Right atrium auricular region (tissue), 2 donors: ENCODE measurements at regions not wholly inside any gene's neighbourhood (a gene's known extent, or its start where the extent isn't known, plus 50 kb on each side); places are given as distances from the start of the nearest gene placed in this dataset.

Experiments
- DNase-seq: peaks from one replicate; pipeline ENCODE4 v3.0.0-alpha.2; 2019; ENCODE audit warnings: low spot score
- H3K27ac ChIP-seq, 2 donors: fragments of 200-600 bp; sonication (generic); 1 replicate in 1 of 2; 2 replicates in 1 of 2; pipeline ENCODE4 v1.5.1; 2016 to 2019
- H3K27me3 ChIP-seq, 2 donors: fragments of 200-600 bp; sonication (generic); one replicate each; pipeline versions ENCODE4 v1.5.1 to v1.6.0; 2017 to 2019
- H3K36me3 ChIP-seq: fragments of 200-600 bp; sonication (generic); one replicate; pipeline ENCODE4 v1.5.1; 2016
- H3K4me1 ChIP-seq, 2 donors: fragments of 200-600 bp; sonication (generic); one replicate each; pipeline versions ENCODE4 v1.5.1 to v1.6.0; 2017 to 2019
- H3K4me3 ChIP-seq, 2 donors: fragments of 200-600 bp; sonication (generic); 1 replicate in 1 of 2; 2 replicates in 1 of 2; pipeline ENCODE4 v1.5.1; 2017 to 2019; ENCODE audit warnings: mild to moderate bottlenecking in 1 of 2, moderate library complexity in 1 of 2
- H3K9me3 ChIP-seq, 2 donors: fragments of 200-600 bp; sonication (generic); one replicate each; pipeline ENCODE4 v1.5.1; 2019
- TF ChIP-seq, protein P1 (sequence below), 2 donors: fragments of 200-600 bp; sonication (generic); IDR thresholded peaks; one replicate each; pipeline ENCODE4 v1.5.1; 2019; ENCODE audit warnings: antibody characterized with exemption in 2 of 2

DNA sequence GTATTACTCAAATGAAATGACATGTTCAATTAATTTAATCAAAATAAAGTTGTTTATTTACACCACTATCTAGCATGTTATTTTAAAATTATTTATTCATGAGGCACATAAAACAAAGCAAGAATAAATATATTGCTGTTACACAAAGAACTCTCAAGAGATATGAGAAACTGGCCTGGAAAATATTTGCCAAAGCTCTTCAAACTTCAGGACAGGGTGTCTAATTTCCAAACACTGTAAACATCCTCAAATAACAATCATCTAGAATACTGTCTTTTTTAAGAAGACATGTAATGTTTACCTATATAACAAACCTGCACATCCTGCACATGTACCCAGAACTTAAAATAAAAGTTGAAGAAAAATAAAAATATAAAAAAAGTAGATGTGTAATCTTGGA is 876.6 kb downstream of the TUSC7 start:
- TF ChIP-seq, protein P1, sequence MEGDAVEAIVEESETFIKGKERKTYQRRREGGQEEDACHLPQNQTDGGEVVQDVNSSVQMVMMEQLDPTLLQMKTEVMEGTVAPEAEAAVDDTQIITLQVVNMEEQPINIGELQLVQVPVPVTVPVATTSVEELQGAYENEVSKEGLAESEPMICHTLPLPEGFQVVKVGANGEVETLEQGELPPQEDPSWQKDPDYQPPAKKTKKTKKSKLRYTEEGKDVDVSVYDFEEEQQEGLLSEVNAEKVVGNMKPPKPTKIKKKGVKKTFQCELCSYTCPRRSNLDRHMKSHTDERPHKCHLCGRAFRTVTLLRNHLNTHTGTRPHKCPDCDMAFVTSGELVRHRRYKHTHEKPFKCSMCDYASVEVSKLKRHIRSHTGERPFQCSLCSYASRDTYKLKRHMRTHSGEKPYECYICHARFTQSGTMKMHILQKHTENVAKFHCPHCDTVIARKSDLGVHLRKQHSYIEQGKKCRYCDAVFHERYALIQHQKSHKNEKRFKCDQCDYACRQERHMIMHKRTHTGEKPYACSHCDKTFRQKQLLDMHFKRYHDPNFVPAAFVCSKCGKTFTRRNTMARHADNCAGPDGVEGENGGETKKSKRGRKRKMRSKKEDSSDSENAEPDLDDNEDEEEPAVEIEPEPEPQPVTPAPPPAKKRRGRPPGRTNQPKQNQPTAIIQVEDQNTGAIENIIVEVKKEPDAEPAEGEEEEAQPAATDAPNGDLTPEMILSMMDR (IDR thresholded peaks at IDR 0.05): no peak
- Histone ChIP-seq H3K9me3 (no peaks in the 10 kb centered on the region), H3K4me1 (no peaks in the 10 kb centered on the region), H3K27ac (no peak overlapping the region), H3K36me3 (no peaks in the 10 kb centered on the region), H3K27me3 (no peaks in the 10 kb centered on the region), H3K4me3 (no peak overlapping the region)
- no peak for DNase-seq

DNA sequence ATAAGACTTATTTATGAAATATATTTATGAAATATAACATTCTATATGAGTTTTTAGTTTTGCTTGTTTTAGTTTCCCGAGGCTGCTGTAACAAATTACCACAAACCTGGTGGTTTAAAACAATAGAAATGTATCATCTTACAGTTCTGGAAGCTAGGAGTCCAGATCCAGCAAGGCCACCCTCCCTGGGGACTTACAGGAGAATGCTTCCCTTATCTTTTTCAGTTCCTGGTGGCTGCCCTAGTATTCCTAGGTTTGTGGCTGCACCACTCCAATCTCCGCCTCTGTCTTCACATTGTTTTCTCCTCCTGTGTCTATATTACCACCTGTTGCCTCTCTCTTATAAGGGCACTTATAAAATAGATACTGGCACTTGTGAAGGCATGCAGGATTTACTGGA is 877.8 kb downstream of the TUSC7 start:
- H3K4me1 ChIP-seq: no peaks in the 10 kb centered on the region
- H3K27ac ChIP-seq: no peak overlapping the region
- H3K27me3 ChIP-seq: no peaks in the 10 kb centered on the region
- H3K36me3 ChIP-seq: no peaks in the 10 kb centered on the region
- TF ChIP-seq, protein P1 (IDR thresholded peaks at IDR 0.05): no peak
- no peak overlapping the region for H3K4me3 ChIP-seq
- H3K9me3 ChIP-seq: no peaks in the 10 kb centered on the region
- DNase-seq: no peak

DNA sequence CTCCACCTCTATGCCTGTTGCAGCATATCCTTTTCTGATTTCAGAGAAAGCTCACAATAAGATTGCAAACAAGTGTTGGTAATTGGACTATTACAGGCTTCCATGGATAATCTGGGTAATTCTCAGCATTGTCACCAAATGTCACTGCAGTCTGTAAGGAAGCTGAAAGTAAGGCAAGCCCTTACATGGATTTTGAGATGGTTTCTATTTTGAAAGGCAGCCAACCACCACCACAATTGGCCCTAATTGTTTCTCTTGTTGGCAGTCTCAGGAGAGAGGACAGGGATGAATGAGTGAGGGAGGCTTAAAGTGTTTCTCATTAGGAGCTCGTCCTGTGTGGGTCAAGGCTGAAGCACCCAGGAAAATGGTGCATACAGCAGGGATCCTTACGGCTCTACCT is 879.9 kb downstream of the TUSC7 start:
- TF ChIP-seq, protein P1 (IDR thresholded peaks at IDR 0.05): no peak
- DNase-seq: no peak
- Histone ChIP-seq H3K4me3 (no peak overlapping the region), H3K36me3 (no peaks in the 10 kb centered on the region), H3K27me3 (no peaks in the 10 kb centered on the region), H3K9me3 (no peaks in the 10 kb centered on the region), H3K27ac (no peak overlapping the region), H3K4me1 (no peaks in the 10 kb centered on the region)

DNA sequence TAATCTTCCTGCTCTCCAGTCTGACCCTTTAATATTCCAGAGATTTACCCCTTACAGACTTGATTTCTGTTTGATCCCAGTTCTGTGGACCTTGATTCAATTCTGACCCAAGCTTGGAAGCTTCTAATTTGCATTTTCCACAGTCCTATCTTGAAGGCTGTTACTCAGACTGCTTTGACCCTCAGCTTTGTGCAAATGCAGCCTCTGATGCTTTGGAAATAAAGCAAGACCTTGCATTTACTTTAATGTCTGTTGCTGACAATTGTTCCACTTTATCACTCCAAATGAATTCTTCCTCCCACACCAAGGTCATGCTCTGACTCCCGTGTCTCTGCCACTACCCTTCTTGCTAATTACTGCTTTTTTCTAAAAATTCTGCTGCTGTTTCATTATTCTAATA is 886.0 kb downstream of the TUSC7 start:
- H3K4me1 ChIP-seq: no peaks in the 10 kb centered on the region
- no peak for DNase-seq

DNA sequence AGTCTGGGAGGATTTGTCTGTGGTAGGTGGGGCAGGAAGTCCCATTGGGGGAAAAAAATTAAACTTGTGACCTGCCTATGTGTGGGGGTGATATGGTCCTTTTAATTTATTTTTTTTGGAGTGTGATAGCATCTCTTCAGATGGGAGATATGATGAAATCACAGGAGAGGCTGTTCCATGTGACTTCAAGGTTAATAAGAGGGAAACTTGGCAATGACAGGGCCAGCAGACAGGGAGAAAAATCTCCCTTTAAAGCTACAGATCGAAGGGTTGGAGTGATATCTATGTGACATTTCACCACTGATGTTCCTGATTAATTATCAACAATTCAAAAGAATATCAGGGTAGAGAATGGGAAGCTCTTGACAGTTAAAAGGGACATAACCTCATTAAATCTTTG is 886.9 kb downstream of the TUSC7 start:
- no peaks in the 10 kb centered on the region for H3K36me3 ChIP-seq
- H3K27ac ChIP-seq: no peak overlapping the region
- H3K9me3 ChIP-seq: no peaks in the 10 kb centered on the region
- no peak overlapping the region for H3K4me3 ChIP-seq
- no peaks in the 10 kb centered on the region for H3K4me1 ChIP-seq
- DNase-seq: no peak
- no peaks in the 10 kb centered on the region for H3K27me3 ChIP-seq
- TF ChIP-seq, protein P1 (IDR thresholded peaks at IDR 0.05): no peak

More for the DNA sequence above, 886.0 kb downstream of the TUSC7 start:
- Histone ChIP-seq H3K9me3 (no peaks in the 10 kb centered on the region), H3K27me3 (no peaks in the 10 kb centered on the region), H3K4me3 (no peak overlapping the region), H3K27ac (no peak overlapping the region), H3K36me3 (no peaks in the 10 kb centered on the region)
- TF ChIP-seq, protein P1 (IDR thresholded peaks at IDR 0.05): no peak

DNA sequence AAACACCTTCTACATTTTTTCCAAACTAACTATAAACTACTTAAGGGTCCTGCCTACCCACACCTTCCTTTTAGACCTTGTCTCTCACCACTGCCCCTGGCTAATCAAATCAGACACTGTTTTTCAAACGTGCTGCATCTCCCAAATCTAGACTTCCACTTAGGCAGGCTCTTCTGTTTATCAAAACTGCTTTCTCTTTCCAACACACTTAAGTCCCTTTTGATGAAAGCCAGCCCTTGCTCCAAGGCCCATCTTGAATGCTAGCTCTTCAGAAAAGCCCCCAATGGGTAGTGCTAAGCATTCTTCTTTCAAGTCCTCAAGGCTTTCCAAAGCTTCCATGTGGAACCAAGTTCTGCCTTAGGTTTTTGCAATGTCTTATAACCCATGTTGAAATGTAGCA is 888.3 kb downstream of the TUSC7 start:
- H3K4me1 ChIP-seq: no peaks in the 10 kb centered on the region
- no peak overlapping the region for H3K4me3 ChIP-seq
- DNase-seq: no peak
- TF ChIP-seq, protein P1 (IDR thresholded peaks at IDR 0.05): no peak
- H3K27me3 ChIP-seq: no peaks in the 10 kb centered on the region
- H3K27ac ChIP-seq: no peak overlapping the region
- no peaks in the 10 kb centered on the region for H3K36me3 ChIP-seq
- no peaks in the 10 kb centered on the region for H3K9me3 ChIP-seq
